ENCODE measurements at regions not wholly inside any gene's neighbourhood (a gene's known extent, or its start where the extent isn't known, plus 50 kb on each side); places are given as distances from the start of the nearest gene placed in this dataset.

DNA sequence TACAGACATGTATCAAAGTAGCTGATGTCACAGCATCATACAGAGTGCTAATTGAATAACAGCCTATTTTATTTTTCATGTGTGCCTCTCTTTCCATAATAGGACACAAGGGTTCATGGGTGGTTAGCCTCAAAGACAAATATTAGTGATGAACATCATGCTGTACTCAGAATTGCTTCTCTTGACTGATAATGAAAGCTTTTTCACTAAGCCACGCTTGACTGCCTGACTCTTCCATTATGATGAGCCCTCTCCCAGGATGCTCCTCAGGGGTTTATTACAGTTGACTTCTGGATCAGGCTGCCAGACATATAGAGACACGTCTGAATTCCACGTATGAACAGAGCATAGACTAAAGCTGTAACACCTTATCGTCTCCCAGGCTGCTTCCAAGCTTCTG is 2757.5 kb downstream of the PCDH7 start:
- TF ChIP-seq, protein P1, sequence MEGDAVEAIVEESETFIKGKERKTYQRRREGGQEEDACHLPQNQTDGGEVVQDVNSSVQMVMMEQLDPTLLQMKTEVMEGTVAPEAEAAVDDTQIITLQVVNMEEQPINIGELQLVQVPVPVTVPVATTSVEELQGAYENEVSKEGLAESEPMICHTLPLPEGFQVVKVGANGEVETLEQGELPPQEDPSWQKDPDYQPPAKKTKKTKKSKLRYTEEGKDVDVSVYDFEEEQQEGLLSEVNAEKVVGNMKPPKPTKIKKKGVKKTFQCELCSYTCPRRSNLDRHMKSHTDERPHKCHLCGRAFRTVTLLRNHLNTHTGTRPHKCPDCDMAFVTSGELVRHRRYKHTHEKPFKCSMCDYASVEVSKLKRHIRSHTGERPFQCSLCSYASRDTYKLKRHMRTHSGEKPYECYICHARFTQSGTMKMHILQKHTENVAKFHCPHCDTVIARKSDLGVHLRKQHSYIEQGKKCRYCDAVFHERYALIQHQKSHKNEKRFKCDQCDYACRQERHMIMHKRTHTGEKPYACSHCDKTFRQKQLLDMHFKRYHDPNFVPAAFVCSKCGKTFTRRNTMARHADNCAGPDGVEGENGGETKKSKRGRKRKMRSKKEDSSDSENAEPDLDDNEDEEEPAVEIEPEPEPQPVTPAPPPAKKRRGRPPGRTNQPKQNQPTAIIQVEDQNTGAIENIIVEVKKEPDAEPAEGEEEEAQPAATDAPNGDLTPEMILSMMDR (conservative IDR thresholded peaks at IDR 0.05; ENCODE audit: low read depth, low read length), result no peak
- no peak for TF ChIP-seq EZH2 (IDR thresholded peaks at IDR 0.05; ENCODE audit: borderline replicate concordance, low read depth, low read length, poor library complexity, severe bottlenecking)
